ENCODE measurements at regions not wholly inside any gene's neighbourhood (a gene's known extent, or its start where the extent isn't known, plus 50 kb on each side); places are given as distances from the start of the nearest gene placed in this dataset. TPM values are rescaled to one million over a fixed set of nuclear protein-coding genes. Genes with fewer than 3 reads are reported as not detected.

DNA sequence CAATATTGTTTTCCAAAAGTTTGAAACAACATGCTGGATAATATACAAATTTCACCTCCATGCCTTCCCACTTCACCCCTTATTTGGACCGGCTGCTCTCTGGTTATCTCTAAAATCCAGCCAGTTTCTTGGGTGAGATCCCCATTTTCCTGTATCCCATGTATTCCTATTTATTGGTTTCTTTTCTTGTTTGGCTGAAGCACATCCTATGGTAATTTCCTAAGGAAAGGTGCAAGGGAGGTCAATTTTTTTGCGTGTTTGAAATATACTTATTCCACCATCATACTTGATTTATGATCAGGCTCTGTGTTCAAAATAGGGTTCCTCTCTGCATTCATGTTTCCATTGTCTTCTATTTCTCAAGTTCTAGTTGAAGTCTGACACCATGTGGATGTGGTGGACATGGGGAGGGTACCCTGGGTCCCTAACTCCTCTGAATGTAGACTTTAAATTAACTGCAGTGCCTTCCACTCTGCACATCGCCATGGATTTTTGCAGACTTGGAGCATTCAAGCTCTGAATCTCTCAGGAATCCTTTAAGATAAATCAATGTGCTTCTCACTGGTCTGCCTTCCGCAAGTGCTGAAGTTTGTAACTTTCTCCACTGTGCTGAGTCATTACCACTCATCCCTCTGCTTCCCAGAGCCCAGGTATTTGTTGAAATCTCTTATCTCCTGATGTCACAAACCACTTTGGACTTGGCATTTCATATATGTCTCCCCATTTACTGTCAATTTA is 52.1 kb upstream of the TLE3 start:
- TF ChIP-seq EZH2phosphoT487 (IDR thresholded peaks at IDR 0.05; ENCODE audit: low read depth, severe bottlenecking, unreplicated experiment) (no peak), EZH2 (IDR thresholded peaks at IDR 0.05; ENCODE audit: borderline replicate concordance) (no peak), CTCF (IDR thresholded peaks at IDR 0.05; ENCODE audit: poor library complexity) (no peak)
- Histone ChIP-seq H3K4me1 (ENCODE audit: insufficient read depth) (peaks cover 17% of the 10 kb centered on the region), H3K27me3 (no peaks in the 10 kb centered on the region), H2AFZ (no peak overlapping the region), H3K36me3 (replicated peaks; ENCODE audit: insufficient read depth, low read depth) (no peaks in the 10 kb centered on the region), H3K4me3 (no peak overlapping the region), H3K9me2 (replicated peaks; ENCODE audit: insufficient read depth) (no peaks in the 10 kb centered on the region), H4K20me1 (ENCODE audit: insufficient read depth, poor library complexity, severe bottlenecking) (no peaks in the 10 kb centered on the region), H3K4me2 (no peak overlapping the region), H3K79me2 (no peaks in the 10 kb centered on the region), H3K27ac (no peak overlapping the region), H3K9me3 (ENCODE audit: low read depth) (no peaks in the 10 kb centered on the region)
- peak; percentile 51 for DNase-seq (ENCODE audit: low spot score)
- 71% methylated on average over 4 of the region's 4 CpGs for WGBS (ENCODE audit: low lambda C conversion rate, missing lambda C conversion rate)

- no peaks in the 10 kb centered on the region for H3K27me3 ChIP-seq
- H2AFZ ChIP-seq = no peak overlapping the region
- H3K9me2 ChIP-seq (replicated peaks; ENCODE audit: insufficient read depth) = no peaks in the 10 kb centered on the region
- peaks cover 3% of the 10 kb centered on the region for H3K4me1 ChIP-seq (ENCODE audit: insufficient read depth)
- no peak overlapping the region for H3K27ac ChIP-seq
- no peak for DNase-seq (ENCODE audit: low spot score)
- TF ChIP-seq CTCF (IDR thresholded peaks at IDR 0.05; ENCODE audit: poor library complexity) = no peak
- TF ChIP-seq EZH2phosphoT487 (IDR thresholded peaks at IDR 0.05; ENCODE audit: low read depth, severe bottlenecking, unreplicated experiment) = no peak
- TF ChIP-seq EZH2 (IDR thresholded peaks at IDR 0.05; ENCODE audit: borderline replicate concordance) = no peak
- H4K20me1 ChIP-seq (ENCODE audit: insufficient read depth, poor library complexity, severe bottlenecking) = no peaks in the 10 kb centered on the region
- no peaks in the 10 kb centered on the region for H3K9me3 ChIP-seq (ENCODE audit: low read depth)
- H3K36me3 ChIP-seq (replicated peaks; ENCODE audit: insufficient read depth, low read depth) = no peaks in the 10 kb centered on the region
- WGBS (ENCODE audit: low lambda C conversion rate, missing lambda C conversion rate) = 84% methylated on average over 4 of the region's 4 CpGs
- no peak overlapping the region for H3K4me2 ChIP-seq
- H3K4me3 ChIP-seq = no peak overlapping the region
- H3K79me2 ChIP-seq = no peaks in the 10 kb centered on the region
These were observed 50.1 kb upstream of the TLE3 start for GRCh38 chr15:70147778-70148177.

Small RNAs in the stretch of these regions (small RNA-seq; reads per million reads assigned to genes)
- gene RNU6-745P = not detected

Measured in hepatocyte (in vitro differentiated cells).